Stomach smooth muscle (tissue), 2 donors: ENCODE measurements at regions not wholly inside any gene's neighbourhood (a gene's known extent, or its start where the extent isn't known, plus 50 kb on each side); places are given as distances from the start of the nearest gene placed in this dataset.
A peak's percentile ranks its signal among the peaks of the same experiment; 100 is the strongest.

Source experiments
- H3K27ac ChIP-seq: one replicate; pipeline ENCODE4 v1.7.0; 2013; ENCODE audit warnings: mild to moderate bottlenecking, low read length, inconsistent platforms
- H3K27me3 ChIP-seq, 2 donors: one replicate each; pipeline ENCODE4 v1.7.0; 2013; ENCODE audit warnings: low read length in 2 of 2; ENCODE audit not compliant: insufficient read depth in 2 of 2, control insufficient read depth in 1 of 2
- H3K36me3 ChIP-seq, 2 donors: one replicate each; pipeline ENCODE4 v1.7.0; 2013; ENCODE audit warnings: low read length in 2 of 2; ENCODE audit not compliant: control insufficient read depth in 2 of 2, insufficient read depth in 2 of 2
- H3K4me1 ChIP-seq: one replicate; pipeline ENCODE4 v1.7.0; 2013; ENCODE audit warnings: low read length; ENCODE audit not compliant: control insufficient read depth, insufficient read depth
- H3K4me3 ChIP-seq, 2 donors: one replicate each; pipeline ENCODE4 v1.7.0; 2013; ENCODE audit warnings: low read length in 2 of 2
- H3K9ac ChIP-seq, 2 donors: one replicate each; pipeline ENCODE4 v1.7.0; 2013; ENCODE audit warnings: low read length in 2 of 2, mild to moderate bottlenecking in 1 of 2
- H3K9me3 ChIP-seq, 2 donors: one replicate each; pipeline ENCODE4 v1.7.0; 2013; ENCODE audit warnings: low read length in 2 of 2; ENCODE audit not compliant: control insufficient read depth in 2 of 2
- donor health status: healthy.
- donor health status: Pancreatic carcinoma.

- Histone ChIP-seq H3K9me3 (peaks cover 3 to 6% of the 10 kb centered on the region in 2 donors), H3K9ac (no peak overlapping the region), H3K4me1 (peaks cover 9% of the 10 kb centered on the region), H3K27me3 (no peaks in the 10 kb centered on the region), H3K4me3 (no peak overlapping the region), H3K36me3 (no peaks in the 10 kb centered on the region), H3K27ac (peak overlapping the region; percentile 88)
Observed at GRCh38 chr10:30765616-30766015, 136.1 kb upstream of the LYZL2 start.

GRCh38 chr10:30765022-30765615, 135.6 kb upstream of the LYZL2 start:
- Histone ChIP-seq H3K4me3 (no peak overlapping the region), H3K4me1 (peaks cover 9% of the 10 kb centered on the region), H3K27me3 (no peaks in the 10 kb centered on the region), H3K9me3 (peaks cover 0 to 6% of the 10 kb centered on the region in 2 donors), H3K36me3 (no peaks in the 10 kb centered on the region), H3K9ac (no peak overlapping the region), H3K27ac (peak overlapping the region; percentile 88)

GRCh38 chr10:30763918-30764317, 134.4 kb upstream of the LYZL2 start:
- Histone ChIP-seq H3K36me3 (no peaks in the 10 kb centered on the region), H3K4me3 (peak overlapping the region in 1 of 2 donors; percentile 14), H3K4me1 (peaks cover 11% of the 10 kb centered on the region), H3K27me3 (no peaks in the 10 kb centered on the region), H3K27ac (peak overlapping the region; percentile 88), H3K9ac (peak overlapping the region; percentile 55 to 56), H3K9me3 (peaks cover 0 to 6% of the 10 kb centered on the region in 2 donors)

GRCh38 chr10:30762620-30763019, 133.1 kb upstream of the LYZL2 start:
- Histone ChIP-seq H3K27ac (no peak overlapping the region), H3K36me3 (no peaks in the 10 kb centered on the region), H3K4me1 (peaks cover 11% of the 10 kb centered on the region), H3K9me3 (peaks cover 0 to 6% of the 10 kb centered on the region in 2 donors), H3K4me3 (no peak overlapping the region), H3K27me3 (no peaks in the 10 kb centered on the region), H3K9ac (no peak overlapping the region)

GRCh38 chr10:30759423-30759822, 129.9 kb upstream of the LYZL2 start:
- no peak overlapping the region for H3K27ac ChIP-seq
- peaks cover 0 to 6% of the 10 kb centered on the region in 2 donors for H3K9me3 ChIP-seq
- H3K9ac ChIP-seq = no peak overlapping the region
- no peaks in the 10 kb centered on the region for H3K27me3 ChIP-seq
- H3K36me3 ChIP-seq = no peaks in the 10 kb centered on the region
- H3K4me3 ChIP-seq = no peak overlapping the region
- peaks cover 11% of the 10 kb centered on the region for H3K4me1 ChIP-seq

- H3K9ac ChIP-seq = no peak overlapping the region
Observed at GRCh38 chr10:30758338-30758737, 128.8 kb upstream of the LYZL2 start.

GRCh38 chr10:30756896-30757295, 127.3 kb upstream of the LYZL2 start:
- peaks cover 14% of the 10 kb centered on the region for H3K4me1 ChIP-seq
- no peaks in the 10 kb centered on the region for H3K27me3 ChIP-seq
- no peak overlapping the region for H3K27ac ChIP-seq
- H3K36me3 ChIP-seq = no peaks in the 10 kb centered on the region
- peaks cover 0 to 6% of the 10 kb centered on the region in 2 donors for H3K9me3 ChIP-seq
- no peak overlapping the region for H3K9ac ChIP-seq
- no peak overlapping the region for H3K4me3 ChIP-seq

More at GRCh38 chr10:30758338-30758737, 128.8 kb upstream of the LYZL2 start:
- H3K27ac ChIP-seq = no peak overlapping the region
- H3K4me3 ChIP-seq = no peak overlapping the region
- H3K9me3 ChIP-seq = peaks cover 0 to 6% of the 10 kb centered on the region in 2 donors
- no peaks in the 10 kb centered on the region for H3K27me3 ChIP-seq
- H3K4me1 ChIP-seq = peaks cover 11% of the 10 kb centered on the region
- no peaks in the 10 kb centered on the region for H3K36me3 ChIP-seq

GRCh38 chr10:30756151-30756550, 126.6 kb upstream of the LYZL2 start:
- Histone ChIP-seq H3K27ac (no peak overlapping the region), H3K9me3 (peaks cover 0 to 2% of the 10 kb centered on the region in 2 donors), H3K4me3 (no peak overlapping the region), H3K9ac (no peak overlapping the region), H3K27me3 (no peaks in the 10 kb centered on the region), H3K4me1 (peaks cover 14% of the 10 kb centered on the region), H3K36me3 (no peaks in the 10 kb centered on the region)

GRCh38 chr10:30755441-30755953, 125.9 kb upstream of the LYZL2 start:
- peak overlapping the region; percentile 18 for H3K27ac ChIP-seq

GRCh38 chr10:30752481-30752881, 122.9 kb upstream of the LYZL2 start:
- Histone ChIP-seq H3K27me3 (no peaks in the 10 kb centered on the region), H3K27ac (no peak overlapping the region), H3K9ac (no peak overlapping the region), H3K4me1 (peaks cover 12% of the 10 kb centered on the region), H3K4me3 (no peak overlapping the region), H3K9me3 (no peaks in the 10 kb centered on the region), H3K36me3 (no peaks in the 10 kb centered on the region)

More at GRCh38 chr10:30755441-30755953, 125.9 kb upstream of the LYZL2 start:
- H3K27me3 ChIP-seq = no peaks in the 10 kb centered on the region
- peaks cover 14% of the 10 kb centered on the region for H3K4me1 ChIP-seq
- H3K36me3 ChIP-seq = no peaks in the 10 kb centered on the region
- no peak overlapping the region for H3K9ac ChIP-seq
- H3K9me3 ChIP-seq = no peaks in the 10 kb centered on the region
- no peak overlapping the region for H3K4me3 ChIP-seq

- Histone ChIP-seq H3K9me3 (no peaks in the 10 kb centered on the region), H3K9ac (no peak overlapping the region), H3K36me3 (no peaks in the 10 kb centered on the region), H3K27me3 (no peaks in the 10 kb centered on the region), H3K4me3 (no peak overlapping the region), H3K4me1 (peaks cover 12% of the 10 kb centered on the region), H3K27ac (no peak overlapping the region)
Observed at GRCh38 chr10:30751678-30752331, 122.3 kb upstream of the LYZL2 start.
